GM21526 (cell line): ENCODE measurements at regions not wholly inside any gene's neighbourhood (a gene's known extent, or its start where the extent isn't known, plus 50 kb on each side); places are given as distances from the start of the nearest gene placed in this dataset.
"Not testable (repeated sequence)": the region's sequence is repeated elsewhere in the genome, so short reads cannot be mapped to it uniquely, and the experiment has no call there.

Experiments used
- ATAC-seq: cut with Tn5 transposase; IDR thresholded peaks from one replicate; pipeline ENCODE4 v1.9.1; 2021; ENCODE audit warnings: moderate library complexity; ENCODE audit not compliant: unreplicated experiment, low FRiP score

GRCh38 chr6:126888727-126889725 lies 229.4 kb upstream of the RSPO3 start:
- no peak for ATAC-seq

DNA sequence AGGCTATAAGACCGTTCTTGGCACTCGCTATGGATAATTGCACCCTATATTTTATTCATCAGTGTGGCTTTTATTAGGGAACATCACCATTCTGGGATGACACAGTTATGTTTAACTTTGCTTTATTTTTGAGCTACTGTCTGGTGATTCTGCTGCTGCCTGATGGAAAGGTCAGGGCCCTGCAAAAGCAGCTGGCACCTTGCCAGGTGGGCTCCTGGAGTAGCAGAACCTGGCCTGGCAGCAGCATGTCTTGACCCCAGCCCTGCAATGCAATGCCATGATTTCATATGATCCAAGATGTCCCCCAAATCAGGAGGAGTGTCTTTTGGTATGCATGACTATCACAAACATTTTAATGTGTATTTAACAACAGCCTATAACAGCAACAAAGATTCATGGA lies 228.4 kb upstream of the RSPO3 start:
- no peak for ATAC-seq

DNA sequence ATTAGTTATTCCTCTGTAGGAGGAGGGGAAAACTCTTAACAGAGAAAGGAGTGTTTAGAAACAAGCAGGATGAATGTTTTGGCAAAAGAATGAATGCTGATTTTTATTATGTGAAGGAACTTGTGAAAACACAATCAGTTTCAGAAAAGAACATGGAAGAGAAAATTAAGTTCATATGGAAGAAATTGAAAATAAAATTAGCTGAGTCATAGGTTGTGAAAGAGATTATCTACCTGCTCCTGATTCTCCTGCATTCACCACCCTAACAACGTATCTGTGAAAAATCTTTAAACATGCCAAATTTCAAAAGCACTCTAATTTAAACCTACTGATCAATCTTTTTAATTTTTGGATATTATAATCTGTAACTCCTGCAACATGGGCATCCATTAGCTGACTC lies 227.3 kb upstream of the RSPO3 start:
- no peak for ATAC-seq

GRCh38 chr6:126892869-126893268 lies 225.6 kb upstream of the RSPO3 start:
- not testable (repeated sequence) for ATAC-seq

GRCh38 chr6:126897758-126898157 lies 220.7 kb upstream of the RSPO3 start:
- no peak for ATAC-seq

- no peak for ATAC-seq
Measured at GRCh38 chr6:126904176-126904575, 214.3 kb upstream of the RSPO3 start.

DNA sequence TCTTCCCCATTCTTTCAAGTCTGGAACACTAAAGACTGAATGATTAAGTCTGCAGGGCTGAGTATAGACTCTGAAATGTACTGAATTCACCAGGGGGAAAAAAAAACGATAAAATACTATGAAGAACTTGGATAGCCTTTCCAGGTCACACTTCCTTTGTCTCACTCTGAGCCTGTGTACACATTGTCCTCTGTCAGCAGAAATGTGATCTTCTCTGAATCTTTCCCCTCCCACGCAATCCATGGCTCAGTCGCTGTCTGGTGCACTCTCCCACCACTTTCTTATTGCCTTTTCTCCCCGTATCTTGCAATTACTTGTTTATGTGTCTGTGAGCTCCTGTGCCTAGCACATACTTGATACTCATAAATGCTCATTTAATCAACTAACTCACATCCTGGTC lies 212.6 kb upstream of the RSPO3 start:
- ATAC-seq = no peak

DNA sequence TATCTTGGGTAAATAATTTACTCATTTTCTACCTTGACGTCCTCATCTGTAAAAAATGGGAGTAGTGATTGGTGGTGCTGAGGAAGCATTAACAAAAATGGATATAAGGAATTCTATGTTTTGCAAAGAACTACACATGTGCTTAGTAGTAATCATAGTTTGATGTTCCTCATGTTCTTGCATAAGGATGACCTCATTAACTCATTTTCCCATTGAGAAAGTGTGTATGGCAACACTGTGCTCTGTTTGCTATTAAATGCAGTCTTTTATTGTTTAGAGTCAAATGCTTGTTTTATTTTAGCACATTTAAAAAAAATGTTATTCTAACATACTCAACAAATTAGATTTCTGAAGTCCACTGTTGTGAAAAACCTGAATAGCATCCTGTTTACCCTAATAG lies 211.2 kb upstream of the RSPO3 start:
- no peak for ATAC-seq

GRCh38 chr6:126907996-126908395 lies 210.5 kb upstream of the RSPO3 start:
- ATAC-seq = no peak

DNA sequence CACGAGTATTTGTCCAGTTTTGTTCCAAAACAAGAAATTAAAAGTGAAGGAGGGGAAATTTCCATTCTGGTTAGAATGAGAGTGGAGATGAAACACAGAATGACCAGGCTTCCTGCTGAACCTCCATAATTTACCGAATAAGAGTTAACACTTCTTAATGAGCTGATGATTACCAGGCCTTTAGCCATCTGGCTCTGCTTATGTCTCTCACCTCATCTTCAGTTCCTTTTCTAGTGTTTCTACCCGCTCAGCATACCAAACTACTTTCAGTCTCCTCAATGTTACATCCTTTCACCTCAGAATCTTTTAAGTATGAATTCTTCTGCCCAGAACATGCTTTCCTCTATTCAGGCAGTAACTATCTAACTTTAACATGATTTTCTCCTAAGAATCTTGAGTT lies 209.0 kb upstream of the RSPO3 start:
- no peak for ATAC-seq

DNA sequence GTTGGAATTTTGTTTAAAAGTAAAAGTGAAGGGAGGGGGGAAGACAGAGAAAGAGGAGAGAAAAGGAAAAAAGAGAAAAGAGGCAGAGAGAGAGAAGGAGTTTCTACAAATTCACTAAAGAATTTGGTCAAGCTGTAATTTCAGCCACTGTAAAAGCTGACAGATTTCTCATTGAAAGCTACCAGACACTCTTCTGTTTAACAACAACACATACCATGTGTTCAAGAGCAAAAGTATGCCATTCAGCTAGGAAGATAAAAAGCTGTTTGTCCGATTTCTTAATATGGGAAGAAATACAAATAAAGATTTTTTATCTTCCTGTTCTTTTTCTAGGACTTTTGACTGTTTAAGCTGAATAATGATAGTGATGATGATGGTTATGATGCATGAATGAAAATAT lies 204.8 kb upstream of the RSPO3 start:
- no peak for ATAC-seq

GRCh38 chr6:126914172-126914571 lies 204.3 kb upstream of the RSPO3 start:
- no peak for ATAC-seq

GRCh38 chr6:126914801-126915200 lies 203.7 kb upstream of the RSPO3 start:
- ATAC-seq = no peak

GRCh38 chr6:126919947-126920346 lies 198.5 kb upstream of the RSPO3 start:
- ATAC-seq = no peak

DNA sequence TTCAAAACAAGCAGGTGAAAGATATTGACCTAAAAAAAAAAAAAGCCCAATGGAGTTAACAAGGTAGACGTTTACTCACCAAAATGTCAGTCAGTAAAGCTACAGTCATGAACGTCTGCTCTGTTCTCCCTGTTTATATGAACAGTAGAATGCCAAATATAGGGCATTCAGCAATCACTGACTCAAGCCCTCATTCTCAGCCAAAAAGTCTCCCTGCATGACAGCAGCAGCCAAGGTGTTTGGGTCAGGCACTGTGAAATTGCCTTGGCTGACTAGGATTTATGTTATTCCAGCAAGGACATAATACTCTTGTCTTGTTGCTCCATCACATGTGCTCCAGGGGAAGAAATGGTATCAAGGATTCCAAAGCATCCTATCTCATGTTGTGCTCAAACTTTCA lies 194.7 kb upstream of the RSPO3 start:
- ATAC-seq = no peak

DNA sequence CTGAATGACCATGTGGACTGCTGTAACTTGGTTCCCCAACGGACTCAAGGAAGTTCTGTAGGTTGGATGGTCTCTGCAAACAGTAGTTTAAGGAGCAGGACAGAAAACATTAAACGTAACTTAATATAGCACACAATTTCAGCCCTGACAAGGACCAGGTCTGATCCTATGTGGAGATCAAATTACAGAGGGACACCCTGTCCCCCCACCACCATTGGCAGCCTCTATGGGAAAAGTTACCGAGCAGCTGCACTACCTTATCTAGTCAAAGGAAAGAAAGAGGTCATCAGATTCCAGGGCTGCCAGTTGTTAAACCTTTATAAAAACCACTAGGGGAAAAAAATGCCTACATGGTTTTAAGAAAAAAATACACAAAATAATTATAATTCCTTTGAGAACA lies 191.5 kb upstream of the RSPO3 start:
- no peak for ATAC-seq

DNA sequence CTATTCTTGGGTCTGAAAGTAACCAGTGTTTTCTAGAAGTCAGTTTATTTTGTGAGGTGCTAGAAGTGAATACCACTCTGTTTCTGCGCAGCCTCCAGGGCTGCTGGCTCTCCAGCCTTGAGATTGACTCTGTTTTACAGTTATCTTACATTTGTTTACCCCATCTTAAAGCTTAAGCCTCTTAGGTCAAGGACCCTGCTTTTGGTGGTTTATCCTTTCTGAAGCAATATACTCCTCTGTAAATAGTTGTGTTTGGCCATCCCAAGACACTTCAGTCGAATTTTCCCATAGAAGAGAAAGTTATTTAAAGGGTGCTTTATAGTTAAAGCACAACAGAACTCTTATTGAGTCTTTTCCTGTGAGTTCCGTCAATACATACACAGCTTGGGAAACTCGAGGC lies 190.6 kb upstream of the RSPO3 start:
- ATAC-seq = no peak

DNA sequence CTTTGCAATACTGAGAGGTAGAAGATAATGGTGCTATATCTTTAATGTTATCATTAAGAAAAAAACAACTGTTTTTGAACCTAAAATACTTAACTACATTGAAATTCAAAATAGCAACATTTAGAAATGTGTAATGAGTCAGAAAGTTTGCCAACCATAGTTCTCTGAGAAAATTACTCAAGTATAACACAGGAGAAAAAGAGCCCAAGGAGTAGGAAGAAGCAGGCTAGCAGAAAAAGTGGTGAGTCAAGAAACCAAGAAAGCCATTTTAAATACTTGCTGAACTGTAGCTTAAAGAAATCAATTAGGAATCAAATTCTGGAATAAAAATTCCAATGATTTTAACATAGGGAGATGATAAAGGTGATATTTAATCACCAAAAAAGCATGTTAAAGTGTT lies 181.0 kb upstream of the RSPO3 start:
- no peak for ATAC-seq

GRCh38 chr6:126939784-126940183 lies 178.7 kb upstream of the RSPO3 start:
- no peak for ATAC-seq

GRCh38 chr6:126941751-126942150 lies 176.7 kb upstream of the RSPO3 start:
- no peak for ATAC-seq

DNA sequence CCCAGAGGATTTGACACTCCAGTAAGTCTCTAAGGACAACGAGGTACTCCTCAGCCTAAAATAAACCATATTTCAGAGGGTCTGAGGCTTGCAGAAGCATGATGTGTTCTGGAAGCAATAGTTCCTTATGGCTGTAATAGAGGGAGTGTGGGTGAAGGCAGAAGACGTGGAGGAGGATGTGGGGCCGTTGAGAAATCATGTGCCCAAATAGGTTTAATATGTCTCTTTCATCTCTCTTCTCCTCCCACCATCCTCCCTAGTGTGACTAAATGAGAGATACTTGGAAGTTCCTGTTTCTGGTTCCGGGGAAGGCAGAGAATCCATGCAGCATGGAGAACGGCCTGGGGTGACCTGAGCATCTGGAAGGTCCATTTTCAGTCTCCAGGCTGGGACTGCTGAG lies 174.0 kb upstream of the RSPO3 start:
- ATAC-seq = no peak

GRCh38 chr6:126945150-126945685 lies 173.3 kb upstream of the RSPO3 start:
- ATAC-seq = no peak
